ENCODE measurements at regions not wholly inside any gene's neighbourhood (a gene's known extent, or its start where the extent isn't known, plus 50 kb on each side); places are given as distances from the start of the nearest gene placed in this dataset.
A peak's percentile ranks its signal among the peaks of the same experiment; 100 is the strongest.

GRCh38 chr16:65994291-65994690, 372.2 kb upstream of the CDH5 start:
- no peak overlapping the region for H3K27ac ChIP-seq
- no peak for TF ChIP-seq POLR2A (IDR thresholded peaks at IDR 0.05)
- no peak for TF ChIP-seq CTCF (IDR thresholded peaks at IDR 0.05)
- H3K4me3 ChIP-seq, result no peak overlapping the region
- no peaks in the 10 kb centered on the region for H3K4me1 ChIP-seq
- H3K9me3 ChIP-seq, result no peaks in the 10 kb centered on the region
- intact Hi-C loops (cut with DNase I; ENCODE audit: low total_unique reads), result no loop called here
- DNase-seq, result no peak
- H3K36me3 ChIP-seq, result no peaks in the 10 kb centered on the region
- no peaks in the 10 kb centered on the region for H3K27me3 ChIP-seq

DNA sequence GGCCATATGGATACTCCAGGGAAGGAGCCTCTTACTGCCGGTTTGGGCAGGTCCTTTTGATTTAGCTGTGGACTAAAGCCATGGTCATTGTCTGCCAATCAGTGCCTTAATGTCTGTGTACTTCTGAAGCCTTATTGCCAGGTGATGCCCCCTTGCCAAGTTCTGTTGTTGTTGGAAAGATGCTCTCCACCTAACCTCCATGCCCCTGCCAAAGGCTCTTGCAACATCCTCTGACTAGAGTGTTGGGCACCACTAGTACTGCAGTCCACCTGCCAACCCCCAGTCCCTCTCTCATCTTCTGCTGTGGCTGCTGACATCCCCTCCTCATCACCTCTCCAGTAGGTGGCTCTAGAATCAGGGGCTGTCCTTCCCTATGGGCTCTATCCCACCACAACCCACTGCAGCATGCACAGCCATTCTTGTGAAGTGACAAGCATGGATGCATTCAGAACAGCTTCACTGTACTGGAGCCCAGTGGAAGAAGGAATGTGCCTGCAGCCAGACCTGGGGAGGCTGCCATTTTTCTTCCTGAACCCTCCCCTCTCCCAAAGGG, 375.3 kb upstream of the CDH5 start:
- Histone ChIP-seq H3K27me3 (no peaks in the 10 kb centered on the region), H3K36me3 (no peaks in the 10 kb centered on the region), H3K27ac (no peak overlapping the region), H3K4me3 (no peak overlapping the region), H3K9me3 (no peaks in the 10 kb centered on the region), H3K4me1 (no peaks in the 10 kb centered on the region)
- DNase-seq, result no peak
- TF ChIP-seq CTCF (IDR thresholded peaks at IDR 0.05), result no peak
- TF ChIP-seq POLR2A (IDR thresholded peaks at IDR 0.05), result no peak
- intact Hi-C loops (cut with DNase I; ENCODE audit: low total_unique reads), result no loop called here

DNA sequence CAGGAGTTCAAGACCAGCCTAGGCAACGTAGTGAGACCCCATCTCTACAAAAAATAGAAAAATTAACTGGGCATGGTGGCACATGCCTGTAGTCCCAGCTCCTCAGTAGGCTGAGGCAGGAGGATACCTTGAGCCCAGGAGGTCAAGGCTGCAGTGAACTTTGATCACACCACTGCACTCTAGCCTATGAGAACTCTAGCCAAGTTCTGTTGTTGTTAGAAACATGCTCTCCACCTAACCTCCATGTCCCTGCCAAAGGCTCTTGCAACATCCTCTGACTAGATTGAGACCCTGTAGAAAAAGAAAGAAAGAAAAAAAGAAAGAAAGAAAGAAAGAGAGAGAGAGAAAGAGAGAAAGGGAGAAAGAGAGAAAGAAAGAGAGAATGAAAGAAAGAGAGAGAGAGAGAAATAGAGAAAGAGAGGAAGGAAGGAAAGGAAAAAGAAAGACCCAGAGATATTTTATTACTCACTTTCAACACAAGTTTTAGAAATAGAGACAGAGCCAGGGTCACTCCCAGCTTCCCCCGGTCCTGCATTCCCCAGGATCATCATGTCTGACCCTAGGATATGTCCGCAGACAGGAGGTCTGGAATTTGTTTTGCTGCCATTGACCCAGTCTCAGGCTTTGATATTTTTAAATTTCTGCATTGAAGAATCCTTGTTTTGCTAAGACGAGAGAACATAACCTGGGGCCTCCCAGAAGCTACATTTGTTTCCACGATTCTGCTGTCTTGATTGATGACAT, 376.5 kb upstream of the CDH5 start:
- Histone ChIP-seq H3K4me1 (no peaks in the 10 kb centered on the region), H3K9me3 (no peaks in the 10 kb centered on the region), H3K4me3 (no peak overlapping the region), H3K36me3 (no peaks in the 10 kb centered on the region), H3K27me3 (no peaks in the 10 kb centered on the region), H3K27ac (peak overlapping the region in 1 of 2 donors; percentile 50)
- DNase-seq, result peak; percentile 33 to 41
- intact Hi-C loops (cut with DNase I; ENCODE audit: low total_unique reads), result no loop called here
- no peak for TF ChIP-seq POLR2A (IDR thresholded peaks at IDR 0.05)
- no peak for TF ChIP-seq CTCF (IDR thresholded peaks at IDR 0.05)

- H3K4me3 ChIP-seq, result no peak overlapping the region
- intact Hi-C loops (cut with DNase I; ENCODE audit: low total_unique reads), result no loop called here
- H3K27me3 ChIP-seq, result no peaks in the 10 kb centered on the region
- H3K27ac ChIP-seq, result no peak overlapping the region
- TF ChIP-seq POLR2A (IDR thresholded peaks at IDR 0.05) (no peak), CTCF (IDR thresholded peaks at IDR 0.05) (no peak)
- peak; percentile 30 to 33 for DNase-seq
- no peaks in the 10 kb centered on the region for H3K4me1 ChIP-seq
- no peaks in the 10 kb centered on the region for H3K9me3 ChIP-seq
- no peaks in the 10 kb centered on the region for H3K36me3 ChIP-seq
These were observed 378.4 kb upstream of the CDH5 start for GRCh38 chr16:65988024-65988595.

DNA sequence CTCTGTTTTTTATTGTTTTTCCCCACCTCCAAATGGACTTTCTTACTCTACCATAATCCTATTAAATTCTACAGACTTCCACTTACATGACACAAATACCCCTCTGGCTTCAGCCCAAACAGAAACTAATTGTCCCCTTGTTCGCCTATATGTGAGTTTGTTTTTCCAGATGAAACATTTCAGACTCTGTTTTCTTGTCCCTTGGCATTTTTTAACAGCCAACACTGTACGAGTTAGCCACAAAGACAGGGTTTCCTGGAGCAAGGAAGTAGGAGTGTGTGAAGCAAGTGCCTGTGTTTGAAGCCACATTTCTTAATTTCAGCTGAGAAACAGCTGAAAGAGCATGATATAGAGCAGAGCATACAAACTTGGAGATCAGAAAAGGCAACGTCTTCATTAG, 382.2 kb upstream of the CDH5 start:
- Histone ChIP-seq H3K27me3 (no peaks in the 10 kb centered on the region), H3K4me3 (no peak overlapping the region), H3K36me3 (no peaks in the 10 kb centered on the region), H3K4me1 (no peaks in the 10 kb centered on the region), H3K27ac (no peak overlapping the region), H3K9me3 (no peaks in the 10 kb centered on the region)
- intact Hi-C loops (cut with DNase I; ENCODE audit: low total_unique reads), result no loop called here
- no peak for DNase-seq
- TF ChIP-seq CTCF (IDR thresholded peaks at IDR 0.05) (no peak), POLR2A (IDR thresholded peaks at IDR 0.05) (no peak)

All from uterus (tissue), 3 donors.